HEK293 (cell line): ENCODE measurements at regions not wholly inside any gene's neighbourhood (a gene's known extent, or its start where the extent isn't known, plus 50 kb on each side); places are given as distances from the start of the nearest gene placed in this dataset.

Experiments
- CTCF ChIA-PET: fragments of 350-600 bp; formaldehyde crosslinking; extraction: SDS; loops from one replicate; lab custom pipeline; 2021; ENCODE audit warnings: antibody characterized with exemption; lab: Yijun Ruan, JAX
- POLR2A ChIA-PET: fragments of 300-600 bp; formaldehyde crosslinking; extraction: SDS; loops from one replicate; lab custom pipeline; 2020; ENCODE audit warnings: antibody characterized with exemption, inconsistent platforms; lab: Yijun Ruan, JAX
- H3K27ac ChIP-seq: fragments of 200-500 bp; sonication (Bioruptor generic); 2 replicates; pipeline ENCODE4 v1.5.1; 2014; ENCODE audit warnings: low read depth, low read length, control low read depth, inconsistent platforms; ENCODE audit errors: extremely low read depth
- H3K36me3 ChIP-seq, 2 experiments: fragments of 200-500 bp in 1 of 2; sonication (Bioruptor generic) in 1 of 2; 1 replicate in 1 of 2; 2 replicates in 1 of 2; pipeline ENCODE4 v1.5.1; 2014 to 2017; ENCODE audit warnings: inconsistent platforms in 2 of 2, low read length in 2 of 2; ENCODE audit not compliant: control insufficient read depth in 2 of 2, insufficient read depth in 1 of 2
- H3K4me1 ChIP-seq: fragments of 200-500 bp; sonication (Bioruptor generic); 2 replicates; pipeline ENCODE4 v1.5.1; 2014; ENCODE audit warnings: mild to moderate bottlenecking, low read length, inconsistent platforms; ENCODE audit not compliant: control insufficient read depth, insufficient read depth
- H3K4me3 ChIP-seq: 2 replicates; pipeline ENCODE4 v1.5.1; 2011; ENCODE audit warnings: low read depth, mild to moderate bottlenecking, control low read depth, low read length, moderate library complexity
- H3K9me3 ChIP-seq: fragments of 200-500 bp; sonication (Bioruptor generic); 2 replicates; pipeline ENCODE4 v1.5.1; 2014; ENCODE audit warnings: low read depth, low read length, inconsistent platforms; ENCODE audit not compliant: control insufficient read depth, insufficient read depth
- MYNN ChIP-seq: fragments of 450-650 bp; formaldehyde crosslinking; IDR thresholded peaks from 2 replicates; pipeline ENCODE4 v1.5.1; 2016; ENCODE audit warnings: missing biosample characterization, missing genetic modification characterization, borderline replicate concordance
- PRDM2 ChIP-seq: fragments of 450-650 bp; formaldehyde crosslinking; IDR thresholded peaks from 2 replicates; pipeline ENCODE4 v1.5.1; 2016; ENCODE audit warnings: missing biosample characterization, missing genetic modification characterization, borderline replicate concordance
- ZFHX2 ChIP-seq: fragments of 450-650 bp; formaldehyde crosslinking; conservative IDR thresholded peaks from 2 replicates; pipeline ENCODE4 v1.5.1; 2016; ENCODE audit warnings: missing biosample characterization, missing genetic modification characterization
- ZNF138 ChIP-seq: fragments of 450-650 bp; formaldehyde crosslinking; IDR thresholded peaks from 2 replicates; pipeline ENCODE4 v1.5.1; 2016; ENCODE audit warnings: missing biosample characterization, missing genetic modification characterization, borderline replicate concordance
- ZNF18 ChIP-seq: fragments of 450-650 bp; formaldehyde crosslinking; IDR thresholded peaks from 2 replicates; pipeline ENCODE4 v1.5.1; 2016; ENCODE audit warnings: missing biosample characterization, missing genetic modification characterization
- ZNF184 ChIP-seq: fragments of 450-650 bp; IDR thresholded peaks from 2 replicates; pipeline ENCODE4 v1.5.1; 2018; ENCODE audit warnings: missing biosample characterization, mild to moderate bottlenecking, missing genetic modification characterization
- ZNF211 ChIP-seq: fragments of 450-650 bp; formaldehyde crosslinking; IDR thresholded peaks from 2 replicates; pipeline ENCODE4 v1.5.1; 2016; ENCODE audit warnings: low read depth, missing biosample characterization, missing genetic modification characterization
- ZNF398 ChIP-seq: fragments of 450-650 bp; formaldehyde crosslinking; IDR thresholded peaks from 2 replicates; pipeline ENCODE4 v1.5.1; 2017; ENCODE audit warnings: missing biosample characterization, missing genetic modification characterization
- ZNF544 ChIP-seq: fragments of 450-650 bp; formaldehyde crosslinking; IDR thresholded peaks from 2 replicates; pipeline ENCODE4 v1.5.0; 2017; ENCODE audit warnings: missing biosample characterization, missing genetic modification characterization
- ZNF549 ChIP-seq: fragments of 450-650 bp; IDR thresholded peaks from 2 replicates; pipeline ENCODE4 v1.5.1; 2018; ENCODE audit warnings: missing biosample characterization, missing genetic modification characterization, mild to moderate bottlenecking, inconsistent platforms, moderate library complexity
- ZNF629 ChIP-seq: fragments of 450-650 bp; formaldehyde crosslinking; IDR thresholded peaks from 2 replicates; pipeline ENCODE4 v1.5.1; 2017; ENCODE audit warnings: missing biosample characterization, missing genetic modification characterization
- ZNF670 ChIP-seq: fragments of 450-650 bp; formaldehyde crosslinking; IDR thresholded peaks from 2 replicates; pipeline ENCODE4 v1.5.1; 2016; ENCODE audit warnings: missing biosample characterization, missing genetic modification characterization, low read depth
- ZNF701 ChIP-seq: fragments of 450-650 bp; formaldehyde crosslinking; IDR thresholded peaks from 2 replicates; pipeline ENCODE4 v1.5.1; 2016; ENCODE audit warnings: missing biosample characterization, missing genetic modification characterization
- ZNF791 ChIP-seq: fragments of 450-650 bp; formaldehyde crosslinking; IDR thresholded peaks from 2 replicates; pipeline ENCODE4 v1.5.1; 2016; ENCODE audit warnings: missing biosample characterization, missing genetic modification characterization
- ZXDB ChIP-seq: fragments of 450-650 bp; formaldehyde crosslinking; IDR thresholded peaks from 2 replicates; pipeline ENCODE4 v1.5.1; 2016; ENCODE audit warnings: missing biosample characterization, missing genetic modification characterization

GRCh38 chr12:46950094-46950493, 124.3 kb upstream of the SLC38A4 start:
- no peak for TF ChIP-seq ZNF398 (tag by site-specific recombination)
- no peak for TF ChIP-seq ZNF18 (tag by site-specific recombination)
- TF ChIP-seq ZNF184 (tag by site-specific recombination): no peak
- TF ChIP-seq ZFHX2 (tag by site-specific recombination): no peak
- no peak for TF ChIP-seq ZNF791
- TF ChIP-seq ZNF211: no peak
- TF ChIP-seq MYNN (tag by site-specific recombination): no peak
- no peak for TF ChIP-seq ZNF544 (tag by site-specific recombination)
- TF ChIP-seq ZXDB (tag by site-specific recombination): no peak
- TF ChIP-seq ZNF138 (tag by site-specific recombination): no peak
- TF ChIP-seq, all 188 proteins: peak for 0
- Histone ChIP-seq H3K4me1 (no peaks in the 10 kb centered on the region), H3K27ac (no peak overlapping the region), H3K9me3 (no peaks in the 10 kb centered on the region), H3K4me3 (no peak overlapping the region), H3K36me3 (no peaks in the 10 kb centered on the region)
- POLR2A ChIA-PET: no interaction called here
- CTCF ChIA-PET: interaction anchor here (0.5 kb wide), 1 partner anchor 877 kb away, joined by 3 read pairs; no protein-coding TSS in a partner anchor

GRCh38 chr12:46952880-46953483, 126.4 kb upstream of the PCED1B start:
- no peak for TF ChIP-seq PRDM2
- no peak for TF ChIP-seq ZNF629 (tag by site-specific recombination)
- no peak for TF ChIP-seq ZNF701
- TF ChIP-seq ZNF670 (tag by site-specific recombination): no peak
- no peak for TF ChIP-seq ZNF549 (tag by site-specific recombination)
- CTCF ChIA-PET: interaction anchor here (0.5 to 1.9 kb wide), 5 partner anchors 10 to 987 kb away, joined by 3 to 5 read pairs (median 3); no protein-coding TSS in a partner anchor
- H3K9me3 ChIP-seq: no peaks in the 10 kb centered on the region

More at GRCh38 chr12:46952880-46953483, 126.4 kb upstream of the PCED1B start:
- POLR2A ChIA-PET: no interaction called here
- Histone ChIP-seq H3K27ac (no peak overlapping the region), H3K4me1 (no peaks in the 10 kb centered on the region), H3K36me3 (no peaks in the 10 kb centered on the region), H3K4me3 (no peak overlapping the region)
